PC-9 (cell line): ENCODE measurements at regions not wholly inside any gene's neighbourhood (a gene's known extent, or its start where the extent isn't known, plus 50 kb on each side); places are given as distances from the start of the nearest gene placed in this dataset.

Experiments used
- BruUV-seq: library from RNA; stranded (reverse); fragments of 400-500 nt; replicated peaks from 2 replicates; lab custom pipeline; 2021; lab: Mats Ljungman, UMichigan
- CTCF ChIA-PET: fragments of 300-600 bp; sonication (Branson Sonifier 250); formaldehyde crosslinking; loops from one replicate; lab custom pipeline; 2022; ENCODE audit warnings: antibody characterized with exemption; lab: Charles Lee
- POLR2A ChIA-PET: fragments of 300-600 bp; sonication (Branson Sonifier 250); formaldehyde crosslinking; loops from one replicate; lab custom pipeline; 2022; ENCODE audit warnings: antibody characterized with exemption; ENCODE audit not compliant: unreplicated experiment; lab: Charles Lee
- DNase-seq, 2 experiments: peaks; one replicate each; pipeline versions ENCODE4 v3.0.0 to v3.0.0-alpha.2; 2015 to 2022; ENCODE audit warnings: mixed read lengths in 1 of 2
- H2AFZ ChIP-seq: fragments of 200-600 bp; sonication (generic); 2 replicates; pipeline ENCODE4 v1.8.1; 2017; ENCODE audit warnings: antibody characterized with exemption
- H3F3A ChIP-seq: fragments of 200-600 bp; sonication (generic); 2 replicates; pipeline ENCODE4 v1.8.1; 2017; ENCODE audit warnings: antibody characterized with exemption, mild to moderate bottlenecking, low read depth; ENCODE audit not compliant: insufficient read depth
- H3K27ac ChIP-seq: fragments of 200-600 bp; sonication (generic); 2 replicates; pipeline ENCODE4 v1.6.1; 2016; ENCODE audit warnings: mixed run types
- H3K27me3 ChIP-seq: fragments of 200-600 bp; sonication (generic); 2 replicates; pipeline ENCODE4 v1.6.1; 2016; ENCODE audit warnings: low read depth, mixed run types; ENCODE audit not compliant: insufficient read depth
- H3K36me3 ChIP-seq: fragments of 200-600 bp; sonication (generic); 2 replicates; pipeline ENCODE4 v1.6.1; 2016; ENCODE audit warnings: low read depth, mixed run types
- H3K4me1 ChIP-seq: fragments of 200-600 bp; sonication (generic); replicated peaks from 2 replicates; pipeline ENCODE4 v1.6.1; 2016; ENCODE audit warnings: mixed run types; ENCODE audit not compliant: insufficient read depth
- H3K4me2 ChIP-seq: fragments of 200-600 bp; sonication (generic); 2 replicates; pipeline ENCODE4 v1.6.1; 2017; ENCODE audit warnings: mixed run types
- H3K4me3 ChIP-seq: fragments of 200-600 bp; sonication (generic); 2 replicates; pipeline ENCODE4 v1.6.1; 2016; ENCODE audit warnings: mixed run types
- H3K79me2 ChIP-seq: fragments of 200-600 bp; sonication (generic); 2 replicates; pipeline ENCODE4 v1.6.1; 2017; ENCODE audit warnings: low read depth, mixed run types
- H3K9me2 ChIP-seq: fragments of 200-600 bp; sonication (generic); 2 replicates; pipeline ENCODE4 v1.8.1; 2017; ENCODE audit warnings: mild to moderate bottlenecking; ENCODE audit not compliant: insufficient read depth
- H3K9me3 ChIP-seq: fragments of 200-600 bp; sonication (generic); 2 replicates; pipeline ENCODE4 v1.8.1; 2016; ENCODE audit warnings: low read depth; ENCODE audit not compliant: insufficient read depth
- H4K20me1 ChIP-seq: fragments of 200-600 bp; sonication (generic); 2 replicates; pipeline ENCODE4 v1.8.1; 2017; ENCODE audit not compliant: insufficient read depth
- CTCF ChIP-seq: fragments of 200-600 bp; sonication (generic); conservative IDR thresholded peaks from 2 replicates; pipeline ENCODE4 v1.6.1; 2017; ENCODE audit warnings: mixed run types, antibody characterized with exemption, mild to moderate bottlenecking, moderate library complexity
- EZH2 ChIP-seq: fragments of 200-600 bp; sonication (generic); IDR thresholded peaks from 2 replicates; pipeline ENCODE4 v1.8.0; 2017; ENCODE audit warnings: antibody characterized with exemption, low read depth
- intact Hi-C: fragments of 100-400 bp; cut with micrococcal nuclease; formaldehyde crosslinking; loops from one replicate; pipeline ENCODE4 v1.10.0; 2022; ENCODE audit not compliant: unreplicated experiment

- peak; percentile 37 to 59 for DNase-seq
- Histone ChIP-seq H3K9me3 (no peaks in the 10 kb centered on the region), H3K79me2 (no peaks in the 10 kb centered on the region), H3K9me2 (no peaks in the 10 kb centered on the region), H3K27ac (no peak overlapping the region), H3K4me2 (no peak overlapping the region), H3K36me3 (no peaks in the 10 kb centered on the region), H3F3A (no peaks in the 10 kb centered on the region), H2AFZ (no peak overlapping the region), H3K4me1 (no peaks in the 10 kb centered on the region), H3K4me3 (no peak overlapping the region), H3K27me3 (peaks cover 33% of the 10 kb centered on the region), H4K20me1 (peaks cover 5% of the 10 kb centered on the region; the same call in 1 of the 2 replicates)
- BruUV-seq, result no TSS peak
- intact Hi-C loops, result loop anchor here (1.0 to 5.0 kb wide), 7 partner anchors 57 to 767 kb away; no protein-coding TSS in a partner anchor
- CTCF ChIA-PET, result interaction anchor here (0.6 to 1.1 kb wide), 5 partner anchors 50 to 804 kb away, joined by 3 to 4 read pairs (median 3); no protein-coding TSS in a partner anchor
- POLR2A ChIA-PET, result interaction anchor here (0.5 kb wide), 1 partner anchor 56 kb away, joined by 3 read pairs; no protein-coding TSS in a partner anchor
- TF ChIP-seq EZH2 (no peak), CTCF (no peak; the same call in 1 of the 2 replicates)
These were observed 73.7 kb upstream of the KIRREL3 start for GRCh38 chr11:127074151-127074761.

- H4K20me1 ChIP-seq, result peaks cover 5% of the 10 kb centered on the region; the same call in 1 of the 2 replicates
- intact Hi-C loops, result loop anchor here (1.0 to 5.0 kb wide), 7 partner anchors 56 to 766 kb away; no protein-coding TSS in a partner anchor
- H3K27ac ChIP-seq, result no peak overlapping the region
- CTCF ChIA-PET, result interaction anchor here (0.7 to 1.1 kb wide), 5 partner anchors 50 to 357 kb away, joined by 3 to 4 read pairs (median 3); no protein-coding TSS in a partner anchor
- no peaks in the 10 kb centered on the region for H3K4me1 ChIP-seq
- H3F3A ChIP-seq, result no peaks in the 10 kb centered on the region
- no peak for DNase-seq
- no peaks in the 10 kb centered on the region for H3K79me2 ChIP-seq
- H2AFZ ChIP-seq, result no peak overlapping the region
- no peaks in the 10 kb centered on the region for H3K36me3 ChIP-seq
- no peak overlapping the region for H3K4me3 ChIP-seq
- POLR2A ChIA-PET, result interaction anchor here (0.5 kb wide), 1 partner anchor 56 kb away, joined by 3 read pairs; no protein-coding TSS in a partner anchor
- H3K9me3 ChIP-seq, result no peaks in the 10 kb centered on the region
- BruUV-seq, result no TSS peak
- TF ChIP-seq CTCF, result no peak
- TF ChIP-seq EZH2, result no peak
- H3K27me3 ChIP-seq, result peaks cover 37% of the 10 kb centered on the region
- no peaks in the 10 kb centered on the region for H3K9me2 ChIP-seq
- H3K4me2 ChIP-seq, result no peak overlapping the region
These were observed 73.1 kb upstream of the KIRREL3 start for GRCh38 chr11:127073621-127074020.

- Histone ChIP-seq H2AFZ (no peak overlapping the region), H3K4me2 (no peak overlapping the region), H3K27ac (no peak overlapping the region), H3K4me1 (no peaks in the 10 kb centered on the region), H3K36me3 (no peaks in the 10 kb centered on the region), H3F3A (no peaks in the 10 kb centered on the region), H3K27me3 (peaks cover 43% of the 10 kb centered on the region), H3K4me3 (no peak overlapping the region), H3K9me3 (no peaks in the 10 kb centered on the region), H3K9me2 (no peaks in the 10 kb centered on the region), H4K20me1 (peaks cover 5% of the 10 kb centered on the region; the same call in 1 of the 2 replicates), H3K79me2 (no peaks in the 10 kb centered on the region)
- CTCF ChIA-PET, result no interaction called here
- BruUV-seq, result no TSS peak
- no peak for DNase-seq
- TF ChIP-seq EZH2 (no peak), CTCF (no peak)
- intact Hi-C loops, result loop anchor here (5.0 kb wide), 1 partner anchor 764 kb away; no protein-coding TSS in a partner anchor
- POLR2A ChIA-PET, result no interaction called here
These were observed 71.0 kb upstream of the KIRREL3 start for GRCh38 chr11:127071606-127072005.
